T47D (cell line): ENCODE measurements at regions not wholly inside any gene's neighbourhood (a gene's known extent, or its start where the extent isn't known, plus 50 kb on each side); places are given as distances from the start of the nearest gene placed in this dataset.

Experiments used
- DNase-seq, 2 experiments: peaks; one replicate each; pipeline versions ENCODE4 v3.0.0 to v3.0.0-alpha.2; 2011 to 2012; ENCODE audit warnings: low read depth in 1 of 2, low spot score in 1 of 2
- JUND ChIP-seq: IDR thresholded peaks from 2 replicates; pipeline ENCODE4 v1.6.1; 2012; ENCODE audit warnings: low read depth
- in situ Hi-C: cut with HindIII; loops from 2 replicates; pipeline ENCODE4 v1.10.0; 2016; ENCODE audit warnings: low sequenced_read_pairs, low pct_unique_long_range_greater_than_20kb

DNA sequence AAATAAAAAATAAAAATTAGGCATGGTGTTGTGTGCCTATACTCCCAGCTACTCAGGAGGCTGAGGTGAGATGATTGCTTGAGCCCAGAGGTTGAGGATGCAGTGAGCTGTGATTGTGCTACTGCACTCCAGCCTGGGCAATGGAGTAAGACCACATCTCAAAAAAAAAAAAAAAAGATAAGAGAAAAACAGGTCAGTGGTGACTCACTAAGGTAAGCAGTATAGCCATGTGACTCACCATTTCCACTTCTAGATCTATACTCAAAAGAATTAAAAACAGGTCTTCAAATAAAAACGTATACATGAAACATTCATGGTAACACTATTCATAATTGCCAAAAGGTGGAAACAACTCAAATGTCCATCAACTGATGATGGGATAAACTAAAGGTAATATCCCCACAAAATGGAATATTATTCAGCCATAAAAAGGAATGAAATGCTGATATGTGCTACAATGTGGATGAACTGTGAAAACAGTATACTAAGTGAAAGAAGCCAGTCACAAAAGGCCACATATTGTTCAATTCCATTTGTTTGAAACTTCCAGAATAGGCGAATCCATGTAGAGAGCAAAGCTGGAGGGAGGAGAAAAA, 75.1 kb downstream of the ZNF281 start:
- no peak for DNase-seq
- TF ChIP-seq JUND: no peak
- in situ Hi-C loops: no loop called here

DNA sequence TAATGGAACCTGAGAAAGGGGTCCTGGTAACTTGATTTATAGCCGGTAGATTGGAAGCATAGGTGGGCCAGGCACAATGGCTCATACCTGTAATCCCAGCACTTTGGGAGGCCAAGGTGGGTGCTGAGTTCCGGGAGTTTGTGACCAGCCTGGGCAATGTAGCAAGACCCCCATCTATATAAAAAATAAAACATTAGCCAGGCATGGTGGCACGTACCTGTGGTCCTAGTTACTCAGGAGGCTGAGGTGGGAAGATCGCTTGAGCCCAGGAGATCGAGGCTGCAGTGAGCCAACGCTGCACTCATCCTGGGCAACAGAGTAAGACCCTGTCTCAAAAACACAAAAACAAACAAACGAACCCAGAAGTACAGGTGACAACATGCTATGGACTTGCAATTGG, 76.5 kb downstream of the ZNF281 start:
- no peak for TF ChIP-seq JUND
- no peak for DNase-seq
- in situ Hi-C loops: no loop called here

DNA sequence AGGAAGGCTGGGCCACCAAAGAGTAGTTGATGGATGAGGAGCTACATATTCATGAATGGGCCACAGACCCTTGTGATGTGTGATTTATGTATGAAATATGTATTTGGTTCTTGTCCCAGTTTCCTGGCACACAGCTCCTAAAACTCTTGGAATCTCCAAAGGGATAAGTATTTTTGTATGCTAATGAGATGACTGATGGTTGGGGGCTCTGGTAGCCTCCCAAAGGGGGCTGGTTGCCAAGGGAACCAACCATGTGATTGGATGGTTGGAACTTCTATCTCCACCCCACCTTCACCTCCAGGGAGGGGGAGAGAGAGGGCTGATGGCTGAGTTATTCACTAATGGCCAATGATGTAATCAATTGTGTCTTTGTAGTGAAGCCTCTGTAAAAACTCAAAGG, 77.1 kb downstream of the ZNF281 start:
- in situ Hi-C loops: no loop called here
- no peak for TF ChIP-seq JUND
- DNase-seq: no peak

DNA sequence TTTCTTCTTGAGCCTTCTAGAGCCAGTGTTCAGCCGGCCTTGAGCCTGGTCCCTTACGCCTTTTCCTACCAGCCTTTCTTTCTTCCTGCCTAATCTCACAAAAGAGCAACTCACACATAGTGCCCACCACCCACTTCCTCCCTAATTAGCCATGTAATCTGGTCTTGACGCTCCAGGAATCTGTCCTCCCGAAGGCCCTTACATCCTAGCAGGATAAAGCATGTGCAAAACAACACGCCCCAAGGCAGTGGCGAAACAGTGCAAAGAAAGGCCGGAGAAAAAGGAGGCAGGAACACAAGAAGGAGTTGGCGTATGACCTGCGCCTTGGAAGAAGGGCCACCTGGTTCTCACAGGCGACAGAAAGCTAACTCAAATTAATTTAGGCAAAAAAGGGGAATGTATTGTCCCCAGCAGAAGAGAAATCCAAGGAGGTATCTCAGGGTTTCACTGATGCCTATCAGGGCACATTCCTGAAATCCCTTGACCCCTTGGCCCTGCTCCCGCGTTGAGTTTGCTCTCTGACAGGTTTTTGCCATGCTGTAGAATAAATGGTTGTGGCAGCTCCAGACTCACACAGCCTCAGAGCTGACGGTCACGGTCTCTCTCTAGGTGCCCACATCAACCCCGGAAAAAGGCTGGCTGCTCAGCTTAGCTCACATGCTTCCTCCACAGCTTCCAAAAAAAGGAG, 79.0 kb downstream of the ZNF281 start:
- in situ Hi-C loops: no loop called here
- no peak for TF ChIP-seq JUND
- DNase-seq: peak in 1 of 2 experiments; percentile 76

GRCh38 chr1:200329208-200329882, 80.5 kb downstream of the ZNF281 start:
- in situ Hi-C loops: no loop called here
- TF ChIP-seq JUND: no peak
- DNase-seq: no peak

DNA sequence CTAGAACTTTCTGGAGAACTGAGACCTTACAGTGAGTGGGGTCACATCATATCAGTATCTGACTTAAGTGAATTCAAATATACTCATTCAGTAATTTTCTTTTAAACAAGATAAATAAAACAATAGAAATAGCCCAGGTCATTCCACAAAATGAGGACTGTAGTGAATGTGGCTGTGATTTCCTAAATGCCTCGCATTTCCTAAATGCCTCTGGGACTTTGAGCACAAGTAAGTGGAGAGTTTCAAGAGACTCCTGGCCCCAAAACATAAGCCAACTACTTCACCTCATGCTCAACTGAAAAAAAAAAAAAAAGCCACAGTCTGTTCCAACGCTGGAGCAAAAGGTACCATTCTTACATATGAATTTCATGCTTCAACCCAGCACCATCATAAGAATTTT, 81.5 kb downstream of the ZNF281 start:
- no peak for DNase-seq
- TF ChIP-seq JUND: no peak
- in situ Hi-C loops: no loop called here

GRCh38 chr1:200323856-200324400, 85.9 kb downstream of the ZNF281 start:
- TF ChIP-seq JUND: no peak
- in situ Hi-C loops: no loop called here
- no peak for DNase-seq

DNA sequence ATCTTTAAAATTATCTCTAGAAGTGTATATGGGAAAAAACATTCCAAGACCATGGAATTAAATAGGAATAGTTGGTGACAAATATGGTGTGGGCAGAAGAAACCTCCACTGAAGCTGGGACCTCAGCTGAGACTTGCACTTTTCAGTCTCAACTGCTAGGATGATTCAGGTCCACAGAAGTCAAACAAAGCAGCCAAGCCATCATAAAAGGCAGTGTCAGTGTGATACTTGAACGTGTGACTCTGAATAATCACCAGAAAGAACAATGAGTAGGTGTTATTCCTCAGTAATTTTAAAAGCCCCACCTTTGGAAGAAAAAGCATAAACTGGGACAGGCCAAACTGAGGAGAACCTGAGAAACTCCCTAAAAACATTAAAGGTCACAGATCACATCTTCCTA, 90.7 kb downstream of the ZNF281 start:
- no peak for DNase-seq
- no peak for TF ChIP-seq JUND
- in situ Hi-C loops: no loop called here

- DNase-seq: no peak
- no peak for TF ChIP-seq JUND
- in situ Hi-C loops: no loop called here
Measured at GRCh38 chr1:200317236-200317635, 92.6 kb downstream of the ZNF281 start.

DNA sequence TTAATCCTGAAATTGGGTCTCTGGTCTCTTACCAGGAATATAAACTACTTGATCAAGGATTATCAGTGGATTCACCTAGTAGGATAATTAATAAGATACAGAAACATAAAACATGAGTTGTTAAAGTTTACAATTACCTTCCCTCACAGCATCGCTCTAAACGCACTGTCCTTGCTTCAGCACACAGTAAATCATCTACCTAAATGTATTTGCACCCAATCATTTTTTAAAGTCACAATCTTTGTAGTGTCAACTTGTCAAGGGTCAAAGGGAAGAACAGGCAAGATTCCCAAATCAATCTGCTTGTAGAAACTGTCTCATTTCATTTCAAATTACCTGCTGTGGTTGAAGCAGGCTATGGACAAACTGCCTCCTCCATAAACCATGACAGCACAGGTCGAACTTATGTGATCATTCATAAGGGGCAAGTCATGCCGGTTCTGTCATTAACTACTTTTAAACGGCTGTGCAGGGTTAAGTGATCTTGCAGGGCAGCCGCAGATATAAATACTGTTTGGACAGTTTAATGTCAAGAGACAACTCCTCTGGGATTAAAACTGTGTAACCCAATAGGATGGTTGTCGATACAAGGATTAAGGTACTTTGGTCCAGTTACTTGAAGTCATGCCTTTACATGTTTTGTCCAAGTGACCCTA, 93.6 kb downstream of the ZNF281 start:
- DNase-seq: no peak
- TF ChIP-seq JUND: no peak
- in situ Hi-C loops: no loop called here

GRCh38 chr1:200314085-200314750, 95.6 kb downstream of the ZNF281 start:
- in situ Hi-C loops: no loop called here
- peak in 1 of 2 experiments; percentile 36 for DNase-seq
- TF ChIP-seq JUND: no peak

- TF ChIP-seq JUND: no peak
- in situ Hi-C loops: no loop called here
- no peak for DNase-seq
Measured at GRCh38 chr1:200311256-200311655, 98.6 kb downstream of the ZNF281 start.
